Gastrocnemius medialis (tissue), 4 donors: ENCODE measurements at regions not wholly inside any gene's neighbourhood (a gene's known extent, or its start where the extent isn't known, plus 50 kb on each side); places are given as distances from the start of the nearest gene placed in this dataset.
"Not testable (repeated sequence)": the region's sequence is repeated elsewhere in the genome, so short reads cannot be mapped to it uniquely, and the experiment has no call there.

Experiments used
- POLR2A ChIP-seq, 2 donors: fragments of 450-650 bp; IDR thresholded peaks; one replicate each; pipeline ENCODE4 v1.6.1; 2017; ENCODE audit warnings: antibody characterized with exemption in 2 of 2, mild to moderate bottlenecking in 2 of 2, moderate library complexity in 2 of 2
- TF ChIP-seq, protein P1 (sequence below), 5 experiments: fragments of 450-650 bp in 3 of 5; fragments of 200-600 bp in 2 of 5; sonication (generic) in 2 of 5; IDR thresholded peaks in 4 of 5; conservative IDR thresholded peaks in 1 of 5; 1 replicate in 4 of 5; 2 replicates in 1 of 5; pipeline ENCODE4 v1.5.1; 2016 to 2019; ENCODE audit warnings: antibody characterized with exemption in 5 of 5, mild to moderate bottlenecking in 3 of 5, moderate library complexity in 3 of 5

DNA sequence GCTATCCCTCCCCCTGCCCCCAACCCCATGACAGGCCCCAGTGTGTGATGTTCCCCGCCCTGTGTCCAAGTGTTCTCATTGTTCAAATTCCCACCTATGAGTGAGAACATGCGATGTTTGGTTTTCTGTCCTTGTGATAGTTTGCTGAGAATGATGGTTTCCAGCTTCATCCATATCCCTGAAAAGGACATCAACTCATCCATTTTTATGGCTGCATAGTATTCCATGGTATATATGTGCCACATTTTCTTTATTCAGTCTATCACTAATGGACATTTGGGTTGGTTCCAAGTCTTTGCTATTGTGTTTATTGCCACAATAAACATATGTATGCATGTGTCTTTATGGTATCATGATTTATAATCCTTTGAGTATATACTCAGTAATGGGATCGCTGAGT, 140.2 kb upstream of the SLC35F3 start:
- TF ChIP-seq, protein P1, sequence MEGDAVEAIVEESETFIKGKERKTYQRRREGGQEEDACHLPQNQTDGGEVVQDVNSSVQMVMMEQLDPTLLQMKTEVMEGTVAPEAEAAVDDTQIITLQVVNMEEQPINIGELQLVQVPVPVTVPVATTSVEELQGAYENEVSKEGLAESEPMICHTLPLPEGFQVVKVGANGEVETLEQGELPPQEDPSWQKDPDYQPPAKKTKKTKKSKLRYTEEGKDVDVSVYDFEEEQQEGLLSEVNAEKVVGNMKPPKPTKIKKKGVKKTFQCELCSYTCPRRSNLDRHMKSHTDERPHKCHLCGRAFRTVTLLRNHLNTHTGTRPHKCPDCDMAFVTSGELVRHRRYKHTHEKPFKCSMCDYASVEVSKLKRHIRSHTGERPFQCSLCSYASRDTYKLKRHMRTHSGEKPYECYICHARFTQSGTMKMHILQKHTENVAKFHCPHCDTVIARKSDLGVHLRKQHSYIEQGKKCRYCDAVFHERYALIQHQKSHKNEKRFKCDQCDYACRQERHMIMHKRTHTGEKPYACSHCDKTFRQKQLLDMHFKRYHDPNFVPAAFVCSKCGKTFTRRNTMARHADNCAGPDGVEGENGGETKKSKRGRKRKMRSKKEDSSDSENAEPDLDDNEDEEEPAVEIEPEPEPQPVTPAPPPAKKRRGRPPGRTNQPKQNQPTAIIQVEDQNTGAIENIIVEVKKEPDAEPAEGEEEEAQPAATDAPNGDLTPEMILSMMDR (IDR thresholded peaks at IDR 0.05 in 4 of 5, conservative IDR thresholded peaks at IDR 0.05 in 1 of 5): not testable (repeated sequence)
- not testable (repeated sequence) for TF ChIP-seq POLR2A (IDR thresholded peaks at IDR 0.05)
